IMR-90 (cell line): ENCODE measurements at regions not wholly inside any gene's neighbourhood (a gene's known extent, or its start where the extent isn't known, plus 50 kb on each side); places are given as distances from the start of the nearest gene placed in this dataset.

ENCODE experiments used
- ATAC-seq: fragments of 200-7000 bp; cut with Tn5 transposase; 2 replicates; pipeline ENCODE4 v1.9.1; 2020; ENCODE audit warnings: low read depth, mild to moderate bottlenecking, moderate library complexity
- BruUV-seq: library from RNA; stranded (reverse); fragments of 400-500 nt; replicated peaks from 2 replicates; lab custom pipeline; 2021; lab: Mats Ljungman, UMichigan
- CTCF ChIA-PET: fragments of 300-600 bp; formaldehyde crosslinking; extraction: SDS; loops from one replicate; lab custom pipeline; 2021; ENCODE audit warnings: antibody characterized with exemption; lab: Yijun Ruan, JAX
- POLR2A ChIA-PET: fragments of 300-600 bp; sonication (Branson Sonifier 250); formaldehyde crosslinking; loops from one replicate; lab custom pipeline; 2022; ENCODE audit warnings: antibody characterized with exemption; ENCODE audit not compliant: unreplicated experiment; lab: Charles Lee
- DNase-seq: peaks from one replicate; pipeline ENCODE4 v3.0.0; 2013
- H2AFZ ChIP-seq: replicated peaks from 2 replicates; pipeline ENCODE3; 2013; ENCODE audit warnings: low read length, mild to moderate bottlenecking; ENCODE audit not compliant: poor library complexity
- H2AK5ac ChIP-seq: 2 replicates; pipeline ENCODE4 v1.6.1; 2013; ENCODE audit warnings: low read depth, low read length, inconsistent platforms
- H2AK9ac ChIP-seq: replicated peaks from 2 replicates; pipeline ENCODE3; 2013; ENCODE audit warnings: mild to moderate bottlenecking, low read depth, low read length, moderate library complexity; ENCODE audit not compliant: poor library complexity
- H2BK120ac ChIP-seq: 2 replicates; pipeline ENCODE4 v1.6.1; 2013; ENCODE audit warnings: low read depth, low read length, inconsistent platforms
- H2BK15ac ChIP-seq: 3 replicates; pipeline ENCODE4 v1.6.1; 2013; ENCODE audit warnings: low read depth, low read length, inconsistent platforms
- H2BK20ac ChIP-seq: 2 replicates; pipeline ENCODE4 v1.6.1; 2013; ENCODE audit warnings: low read depth, mild to moderate bottlenecking, inconsistent platforms, low read length, moderate library complexity
- H2BK5ac ChIP-seq: 2 replicates; pipeline ENCODE4 v1.6.1; 2013; ENCODE audit warnings: mild to moderate bottlenecking, low read depth, low read length, inconsistent platforms; ENCODE audit not compliant: poor library complexity, severe bottlenecking
- H3K14ac ChIP-seq: replicated peaks from 2 replicates; pipeline ENCODE4 v1.6.1; 2013; ENCODE audit warnings: low read depth, low read length, inconsistent platforms
- H3K18ac ChIP-seq: 2 replicates; pipeline ENCODE4 v1.6.1; 2013; ENCODE audit warnings: low read depth, low read length, control low read depth
- H3K23ac ChIP-seq: 2 replicates; pipeline ENCODE4 v1.6.1; 2013; ENCODE audit warnings: low read depth, low read length, inconsistent platforms
- H3K27ac ChIP-seq: 2 replicates; pipeline ENCODE4 v1.5.1; 2013; ENCODE audit warnings: mild to moderate bottlenecking, control low read depth, low read length; ENCODE audit not compliant: insufficient read depth
- H3K27me3 ChIP-seq: 2 replicates; pipeline ENCODE4 v1.6.1; 2013; ENCODE audit warnings: low read length; ENCODE audit not compliant: control insufficient read depth, insufficient read depth
- H3K36me3 ChIP-seq: 2 replicates; pipeline ENCODE4 v1.6.1; 2013; ENCODE audit warnings: low read length, mixed read lengths; ENCODE audit not compliant: control insufficient read depth, insufficient read depth
- H3K4ac ChIP-seq: 2 replicates; pipeline ENCODE4 v1.6.1; 2013; ENCODE audit warnings: low read depth, low read length, inconsistent platforms
- H3K4me1 ChIP-seq: 2 replicates; pipeline ENCODE4 v1.6.1; 2013; ENCODE audit warnings: low read length, mixed read lengths; ENCODE audit not compliant: control insufficient read depth, insufficient read depth
- H3K4me2 ChIP-seq: 2 replicates; pipeline ENCODE4 v1.6.1; 2013; ENCODE audit warnings: low read depth, mild to moderate bottlenecking, control low read depth, low read length, moderate library complexity
- H3K4me3 ChIP-seq: 2 replicates; pipeline ENCODE4 v1.5.1; 2013; ENCODE audit warnings: low read depth, mild to moderate bottlenecking, control low read depth, low read length, moderate library complexity; ENCODE audit not compliant: insufficient read depth
- H3K56ac ChIP-seq: 2 replicates; pipeline ENCODE4 v1.6.1; 2013; ENCODE audit warnings: low read length, inconsistent platforms; ENCODE audit not compliant: insufficient read depth; ENCODE audit errors: extremely low read depth
- H3K79me1 ChIP-seq, 2 experiments: 2 replicates each; pipeline ENCODE4 v1.6.1; 2013; ENCODE audit warnings: low read length in 2 of 2, inconsistent platforms in 1 of 2, low read depth in 1 of 2
- H3K9ac ChIP-seq: 2 replicates; pipeline ENCODE4 v1.6.1; 2013; ENCODE audit warnings: low read depth, low read length, control low read depth
- H3K9me1 ChIP-seq: 2 replicates; pipeline ENCODE4 v1.6.1; 2013; ENCODE audit warnings: low read length, inconsistent platforms; ENCODE audit not compliant: insufficient read depth
- H3K9me3 ChIP-seq: 2 replicates; pipeline ENCODE4 v1.6.1; 2013; ENCODE audit warnings: low read length; ENCODE audit not compliant: control insufficient read depth, insufficient read depth
- H4K20me1 ChIP-seq: 2 replicates; pipeline ENCODE4 v1.6.1; 2013; ENCODE audit warnings: low read length, inconsistent platforms; ENCODE audit not compliant: insufficient read depth
- H4K5ac ChIP-seq: 2 replicates; pipeline ENCODE4 v1.6.1; 2013; ENCODE audit warnings: mild to moderate bottlenecking, low read depth, low read length, control low read depth
- H4K8ac ChIP-seq, 2 experiments: 2 replicates each; pipeline ENCODE4 v1.6.1; 2013; ENCODE audit warnings: low read depth in 2 of 2, low read length in 2 of 2, control low read depth in 1 of 2, inconsistent platforms in 1 of 2
- H4K91ac ChIP-seq: 2 replicates; pipeline ENCODE4 v1.6.1; 2013; ENCODE audit warnings: low read depth, low read length, inconsistent platforms; ENCODE audit not compliant: insufficient read depth
- CEBPB ChIP-seq: IDR thresholded peaks from 2 replicates; pipeline ENCODE4 v1.6.1; 2012; ENCODE audit warnings: low read depth, low read length, improper control_type of control experiment
- CHD1 ChIP-seq: IDR thresholded peaks from 2 replicates; pipeline ENCODE4 v1.6.1; 2012; ENCODE audit warnings: low read depth, low read length, improper control_type of control experiment
- MAZ ChIP-seq: IDR thresholded peaks from 2 replicates; pipeline ENCODE4 v1.6.1; 2012; ENCODE audit warnings: low read depth, mild to moderate bottlenecking, low read length, improper control_type of control experiment, moderate library complexity, borderline replicate concordance
- NFE2L2 ChIP-seq: fragments of 150-350 bp; IDR thresholded peaks from 2 replicates; pipeline ENCODE4 v1.6.1; 2016; ENCODE audit warnings: low read depth, mild to moderate bottlenecking, low read length
- POLR2A ChIP-seq: IDR thresholded peaks from 2 replicates; pipeline ENCODE4 v1.6.1; 2012; ENCODE audit warnings: mild to moderate bottlenecking, low read depth, low read length
- RAD21 ChIP-seq: IDR thresholded peaks from 2 replicates; pipeline ENCODE4 v1.6.1; 2012; ENCODE audit warnings: low read length, improper control_type of control experiment
- WGBS, 2 experiments: methylation state at CpG; one replicate each; pipeline versions ENCODE4 v1.1.5 to v1.1.7; 2013; ENCODE audit warnings: missing lambda C conversion rate in 2 of 2; ENCODE audit not compliant: insufficient read length in 1 of 2; ENCODE audit errors: extremely low coverage in 2 of 2; 5-methylcytosine and 5-hydroxymethylcytosine counted together
- dilution Hi-C: fragments of 300-500 bp; cut with HindIII; formaldehyde crosslinking; loops from one replicate; pipeline ENCODE4 v1.14.3; 2018; ENCODE audit warnings: low sequenced_read_pairs; ENCODE audit not compliant: unreplicated experiment
- in situ Hi-C: fragments of 300-500 bp; cut with MboI; formaldehyde crosslinking; loops from 3 replicates; pipeline ENCODE4 v1.14.3; 2019; ENCODE audit warnings: low sequenced_read_pairs, inconsistent platforms, mixed read lengths
- intact Hi-C: fragments of 100-400 bp; cut with micrococcal nuclease; formaldehyde crosslinking; loops from 2 replicates; pipeline ENCODE4 v1.10.0; 2022
- TF ChIP-seq, protein P1 (sequence below): conservative IDR thresholded peaks from 2 replicates; pipeline ENCODE4 v1.5.1; 2012; ENCODE audit warnings: mild to moderate bottlenecking, low read depth, low read length, improper control_type of control experiment
- TF ChIP-seq, protein P2 (sequence below): fragments of 150-350 bp; IDR thresholded peaks from 2 replicates; pipeline ENCODE4 v1.6.1; 2016; ENCODE audit warnings: low read depth, mild to moderate bottlenecking, low read length, moderate library complexity, borderline replicate concordance

DNA sequence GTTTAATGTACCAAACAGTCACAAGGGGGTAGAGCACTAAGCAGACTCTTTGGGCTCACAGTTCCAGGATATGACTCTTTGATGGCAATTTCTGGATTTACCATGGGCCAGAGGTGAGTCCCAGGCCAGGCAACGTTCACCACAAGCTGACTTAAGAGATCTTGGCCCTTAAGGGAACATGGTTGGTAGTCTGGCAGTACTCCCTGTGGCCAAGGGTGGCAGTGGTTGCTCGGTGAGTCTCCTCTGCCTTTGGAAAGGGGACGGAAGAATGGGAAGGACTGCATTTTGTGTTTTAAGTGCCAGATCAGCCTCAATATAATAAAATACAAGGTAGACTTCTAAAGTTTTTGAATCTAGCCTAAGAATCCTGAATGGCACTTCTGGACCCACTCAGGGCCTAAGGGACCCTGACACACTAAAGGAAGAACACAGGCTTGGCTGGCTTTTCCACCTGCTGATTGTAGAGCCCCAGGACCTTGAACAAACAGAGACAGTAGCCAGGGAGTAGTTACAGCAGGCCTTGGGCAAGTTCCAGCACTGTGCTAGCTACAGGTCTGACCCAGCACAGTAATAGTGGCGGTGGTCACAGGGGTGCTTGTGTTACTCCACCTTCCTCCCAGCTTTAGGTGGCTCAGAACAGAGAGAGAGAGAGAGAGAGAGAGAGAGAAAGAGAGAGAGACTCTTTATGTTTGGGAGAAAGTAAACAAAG lies 730.7 kb upstream of the ALCAM start:
- H2AK9ac ChIP-seq: peak overlapping the region; percentile 37
- no peaks in the 10 kb centered on the region for H4K20me1 ChIP-seq
- no peak overlapping the region for H3K23ac ChIP-seq
- no peak overlapping the region for H2BK20ac ChIP-seq
- H2AK5ac ChIP-seq: peak overlapping the region; percentile 28; the same call in 1 of the 2 replicates
- no peak overlapping the region for H3K56ac ChIP-seq
- H3K4ac ChIP-seq: no peak overlapping the region
- no peak overlapping the region for H2BK120ac ChIP-seq
- H3K4me3 ChIP-seq: no peak overlapping the region
- peak overlapping the region; percentile 58 for H2AFZ ChIP-seq
- H3K79me1 ChIP-seq: no peaks in the 10 kb centered on the region
- no peak overlapping the region for H3K9ac ChIP-seq
- TF ChIP-seq CHD1: no peak
- no peak for TF ChIP-seq CEBPB
- TF ChIP-seq, protein P1, sequence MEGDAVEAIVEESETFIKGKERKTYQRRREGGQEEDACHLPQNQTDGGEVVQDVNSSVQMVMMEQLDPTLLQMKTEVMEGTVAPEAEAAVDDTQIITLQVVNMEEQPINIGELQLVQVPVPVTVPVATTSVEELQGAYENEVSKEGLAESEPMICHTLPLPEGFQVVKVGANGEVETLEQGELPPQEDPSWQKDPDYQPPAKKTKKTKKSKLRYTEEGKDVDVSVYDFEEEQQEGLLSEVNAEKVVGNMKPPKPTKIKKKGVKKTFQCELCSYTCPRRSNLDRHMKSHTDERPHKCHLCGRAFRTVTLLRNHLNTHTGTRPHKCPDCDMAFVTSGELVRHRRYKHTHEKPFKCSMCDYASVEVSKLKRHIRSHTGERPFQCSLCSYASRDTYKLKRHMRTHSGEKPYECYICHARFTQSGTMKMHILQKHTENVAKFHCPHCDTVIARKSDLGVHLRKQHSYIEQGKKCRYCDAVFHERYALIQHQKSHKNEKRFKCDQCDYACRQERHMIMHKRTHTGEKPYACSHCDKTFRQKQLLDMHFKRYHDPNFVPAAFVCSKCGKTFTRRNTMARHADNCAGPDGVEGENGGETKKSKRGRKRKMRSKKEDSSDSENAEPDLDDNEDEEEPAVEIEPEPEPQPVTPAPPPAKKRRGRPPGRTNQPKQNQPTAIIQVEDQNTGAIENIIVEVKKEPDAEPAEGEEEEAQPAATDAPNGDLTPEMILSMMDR: no peak
- TF ChIP-seq MAZ: no peak
- no peak for TF ChIP-seq RAD21
- no peak for TF ChIP-seq POLR2A
- TF ChIP-seq, protein P2, sequence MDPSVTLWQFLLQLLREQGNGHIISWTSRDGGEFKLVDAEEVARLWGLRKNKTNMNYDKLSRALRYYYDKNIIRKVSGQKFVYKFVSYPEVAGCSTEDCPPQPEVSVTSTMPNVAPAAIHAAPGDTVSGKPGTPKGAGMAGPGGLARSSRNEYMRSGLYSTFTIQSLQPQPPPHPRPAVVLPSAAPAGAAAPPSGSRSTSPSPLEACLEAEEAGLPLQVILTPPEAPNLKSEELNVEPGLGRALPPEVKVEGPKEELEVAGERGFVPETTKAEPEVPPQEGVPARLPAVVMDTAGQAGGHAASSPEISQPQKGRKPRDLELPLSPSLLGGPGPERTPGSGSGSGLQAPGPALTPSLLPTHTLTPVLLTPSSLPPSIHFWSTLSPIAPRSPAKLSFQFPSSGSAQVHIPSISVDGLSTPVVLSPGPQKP: no peak
- TF ChIP-seq NFE2L2: no peak
- in situ Hi-C loops (no loop called here), intact Hi-C loops (no loop called here), dilution Hi-C loops (no loop called here)
- CTCF ChIA-PET: no interaction called here
- no peak overlapping the region for H3K4me2 ChIP-seq
- H4K8ac ChIP-seq: no peak overlapping the region
- no peak overlapping the region for H4K5ac ChIP-seq
- no peak overlapping the region for H4K91ac ChIP-seq
- BruUV-seq: no TSS peak
- POLR2A ChIA-PET: no interaction called here
- H2BK5ac ChIP-seq: no peak overlapping the region
- ATAC-seq: no peak
- 0 out of 2 replicates have a peak, but pooled peaks cover 2% of the 10 kb centered on the region for H3K9me1 ChIP-seq
- H3K27ac ChIP-seq: no peak overlapping the region
- no peak for DNase-seq
- H3K18ac ChIP-seq: no peak overlapping the region
- peaks cover 3% of the 10 kb centered on the region for H3K9me3 ChIP-seq
- no peaks in the 10 kb centered on the region for H3K36me3 ChIP-seq
- WGBS, 2 experiments: no CpG with 5 or more reads among the region's 4 CpGs
- H3K4me1 ChIP-seq: no peaks in the 10 kb centered on the region
- no peak overlapping the region for H2BK15ac ChIP-seq
- no peaks in the 10 kb centered on the region for H3K27me3 ChIP-seq
- H3K14ac ChIP-seq: peak overlapping the region; percentile 30; the same call in 1 of the 2 replicates
